ENCODE measurements at regions not wholly inside any gene's neighbourhood (a gene's known extent, or its start where the extent isn't known, plus 50 kb on each side); places are given as distances from the start of the nearest gene placed in this dataset.
"Not testable (repeated sequence)": the region's sequence is repeated elsewhere in the genome, so short reads cannot be mapped to it uniquely, and the experiment has no call there.

DNA sequence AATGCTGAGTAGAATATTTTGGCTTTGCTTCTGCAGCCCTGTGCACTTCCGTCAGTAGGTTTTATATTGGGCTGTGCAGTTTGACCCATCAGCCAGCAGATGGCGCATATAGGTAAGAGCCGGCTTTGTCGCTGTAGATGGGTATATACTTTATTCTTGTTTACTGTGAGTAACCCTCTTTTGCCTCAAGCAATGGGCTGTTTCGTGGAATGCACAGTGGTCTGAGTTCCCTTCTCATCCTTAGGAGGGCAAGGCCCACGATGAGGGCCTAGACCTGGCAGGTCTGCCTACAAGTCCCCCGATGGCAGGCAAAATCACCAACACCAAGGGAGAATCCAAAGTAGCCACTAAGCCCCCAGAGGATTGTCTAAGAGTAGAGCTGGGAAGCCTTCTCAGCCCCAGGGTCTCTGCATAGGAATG, 1002.9 kb upstream of the KCND2 start:
- DNase-seq (ENCODE audit: low read depth), result no peak

DNA sequence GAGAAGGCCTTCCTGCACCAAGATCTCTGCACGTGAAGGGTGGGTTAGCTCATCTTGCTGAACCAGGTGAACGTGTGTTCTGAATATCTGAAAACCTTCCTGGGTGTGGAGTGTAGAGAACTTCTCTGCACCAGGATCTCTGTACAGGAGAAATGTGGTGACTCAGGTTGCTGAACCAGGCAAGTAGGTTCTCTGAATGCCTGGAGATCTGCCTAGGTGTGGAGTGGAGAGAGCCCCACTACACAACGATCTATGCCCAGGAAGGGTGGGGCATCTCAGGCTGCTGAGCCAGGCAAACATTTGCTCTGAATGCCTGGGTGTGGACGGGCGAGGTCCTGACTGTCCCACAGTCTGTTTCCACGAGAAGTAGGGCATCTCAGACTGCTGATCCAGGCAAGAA, 1002.3 kb upstream of the KCND2 start:
- DNase-seq (ENCODE audit: low read depth), result no peak

DNA sequence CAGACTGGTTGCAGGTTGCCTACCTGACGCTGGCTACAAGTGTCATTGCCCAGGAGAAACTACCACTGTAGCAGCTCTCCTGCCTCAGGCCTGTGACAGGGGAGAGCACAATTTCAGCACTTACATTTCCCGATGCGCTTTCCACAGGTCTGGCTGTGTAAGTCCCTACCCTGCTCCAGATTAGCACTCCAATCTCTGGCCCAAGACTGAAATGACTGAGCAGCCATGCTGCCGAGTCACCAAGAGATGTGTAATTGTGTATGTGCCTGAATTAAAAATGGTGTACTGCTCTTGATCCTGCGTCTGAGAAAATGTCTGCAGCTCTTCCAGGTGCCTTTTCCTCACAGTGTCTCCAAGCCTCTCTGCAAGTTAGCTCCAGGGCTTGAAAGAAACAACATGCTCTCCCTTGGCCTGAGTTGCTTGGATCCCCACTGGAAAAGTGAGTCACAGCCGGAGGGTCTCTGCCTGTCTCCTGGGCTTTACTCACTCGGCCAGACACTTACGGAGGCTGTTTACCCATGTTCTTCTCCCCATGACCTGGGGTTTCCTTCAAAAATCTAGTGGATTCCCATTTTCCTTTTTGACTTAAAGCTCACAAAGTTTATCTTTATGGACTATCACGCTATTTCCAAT, 1001.7 kb upstream of the KCND2 start:
- no peak for DNase-seq (ENCODE audit: low read depth)

DNA sequence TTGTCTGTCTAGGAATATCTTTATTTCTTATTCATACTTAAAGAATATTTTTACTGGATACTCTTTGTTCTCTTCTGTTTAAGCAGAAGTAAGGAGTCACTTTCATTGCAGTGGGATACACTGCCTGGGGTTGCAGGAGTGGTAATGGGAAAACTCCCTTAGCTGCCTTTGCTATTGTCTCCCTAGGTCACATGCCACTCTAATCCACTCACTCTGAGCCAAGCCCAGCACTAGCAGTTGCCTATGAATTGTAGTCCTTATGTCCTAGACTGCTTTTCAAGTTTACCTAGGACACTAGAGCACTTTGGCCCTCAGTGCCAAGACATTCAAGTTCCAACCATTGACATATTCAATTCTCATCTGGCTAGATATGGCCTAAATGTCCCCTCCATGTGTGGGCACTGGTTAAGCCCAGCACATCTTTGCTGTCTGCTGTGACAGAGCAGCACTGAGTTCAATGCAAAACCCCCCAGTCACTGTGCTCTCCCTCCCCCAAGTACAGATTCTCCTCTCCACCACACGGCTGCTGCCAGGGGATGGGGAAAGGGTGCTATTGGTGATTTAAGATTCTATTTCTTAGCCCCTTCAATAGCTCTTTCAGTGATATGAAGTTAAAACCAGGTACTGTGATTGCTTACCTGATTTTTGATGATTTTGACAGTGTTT, 991.7 kb upstream of the KCND2 start:
- no peak for DNase-seq (ENCODE audit: low read depth)

DNA sequence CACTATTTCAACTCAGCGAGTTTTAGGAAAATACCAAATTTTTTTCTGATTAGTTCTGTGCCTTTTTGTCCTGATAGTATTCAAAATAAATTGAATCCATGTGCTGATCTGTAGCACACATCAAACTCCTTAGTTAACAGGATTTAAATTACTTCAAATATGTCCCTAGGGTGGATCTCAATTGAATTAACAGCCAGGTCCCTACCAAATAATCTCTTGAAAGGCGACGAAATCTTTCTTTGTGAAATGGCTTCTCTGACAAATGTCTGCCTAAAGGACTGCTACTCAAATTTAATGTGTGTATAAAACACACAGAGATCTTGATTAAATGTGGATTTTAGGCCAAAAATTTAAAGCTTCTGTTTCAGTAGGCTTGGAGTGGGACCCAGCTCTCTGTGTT, 989.6 kb upstream of the KCND2 start:
- no peak for DNase-seq (ENCODE audit: low read depth)

DNA sequence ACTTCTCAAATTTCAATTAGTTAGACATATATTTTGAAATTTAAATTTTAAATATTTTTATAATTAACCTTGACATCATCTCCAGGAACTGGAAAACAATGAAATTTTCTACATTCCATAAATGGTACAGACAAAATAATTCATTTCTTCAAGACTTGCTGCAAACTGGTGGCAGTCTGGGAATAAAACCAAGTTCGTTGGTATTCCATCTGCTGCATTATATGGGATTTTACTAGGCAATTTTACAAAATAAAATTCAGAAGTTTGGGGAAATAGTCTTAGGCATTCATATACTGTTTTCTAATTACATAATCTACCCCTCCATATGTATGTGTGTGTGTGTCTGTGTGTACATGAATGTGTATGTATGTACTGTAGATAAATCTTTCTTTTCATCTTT, 984.6 kb upstream of the KCND2 start:
- no peak for DNase-seq (ENCODE audit: low read depth)

DNA sequence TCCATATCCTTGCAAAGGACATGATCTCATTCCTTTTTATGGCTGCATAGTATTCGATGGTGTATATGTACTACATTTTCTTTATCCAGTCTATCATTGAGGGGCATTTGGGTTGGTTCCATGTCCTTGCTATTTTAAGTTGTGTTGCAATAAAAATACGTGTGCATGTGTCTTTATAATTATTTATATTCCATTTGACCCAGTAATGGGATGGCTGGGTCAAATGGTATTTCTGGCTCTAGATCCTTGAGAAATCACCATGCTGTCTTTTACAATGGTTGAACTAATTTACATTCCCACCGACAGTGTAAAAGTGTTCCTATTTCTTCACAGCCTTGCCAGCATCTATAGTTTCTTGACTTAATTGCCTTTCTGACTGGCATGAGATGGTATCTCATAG, 972.6 kb upstream of the KCND2 start:
- DNase-seq (ENCODE audit: low read depth), result not testable (repeated sequence)

DNA sequence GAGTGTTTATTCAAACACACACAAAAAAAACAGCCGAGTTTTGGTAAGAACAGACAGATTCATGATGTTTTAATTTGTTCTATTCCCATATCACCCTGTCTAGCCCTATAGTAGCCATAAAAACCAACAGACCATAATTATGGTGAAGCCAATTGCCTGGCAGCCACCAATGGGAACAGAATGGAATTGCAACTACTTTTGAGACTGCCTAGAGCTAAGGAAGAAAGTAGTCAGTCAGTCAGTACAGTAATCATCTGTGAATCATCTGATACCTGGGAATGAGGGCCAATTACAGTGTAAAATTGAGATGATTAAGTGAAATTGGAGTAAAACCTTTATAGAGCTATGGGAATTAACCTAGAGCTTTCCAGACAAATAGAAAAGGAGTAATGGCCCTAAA, 952.7 kb upstream of the KCND2 start:
- DNase-seq (ENCODE audit: low read depth), result no peak

DNA sequence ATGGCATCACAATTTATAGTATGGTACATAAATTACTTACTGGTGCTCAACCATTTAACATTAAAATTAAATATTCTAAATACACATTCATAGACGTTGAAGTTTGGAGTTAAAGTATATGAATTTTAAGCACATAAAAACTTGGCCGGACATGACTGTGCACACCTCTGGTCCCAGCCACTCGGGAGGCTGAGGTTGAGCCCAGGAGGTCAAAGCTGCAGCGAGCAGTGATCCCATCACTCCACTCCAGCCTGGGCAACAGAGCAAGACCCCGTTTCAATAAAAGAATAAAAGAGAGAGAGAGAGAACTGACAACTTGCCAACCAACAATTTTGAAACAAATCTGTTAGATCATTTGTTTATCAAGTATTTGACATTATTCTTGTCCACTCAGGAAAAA, 943.3 kb upstream of the KCND2 start:
- no peak for DNase-seq (ENCODE audit: low read depth)

DNA sequence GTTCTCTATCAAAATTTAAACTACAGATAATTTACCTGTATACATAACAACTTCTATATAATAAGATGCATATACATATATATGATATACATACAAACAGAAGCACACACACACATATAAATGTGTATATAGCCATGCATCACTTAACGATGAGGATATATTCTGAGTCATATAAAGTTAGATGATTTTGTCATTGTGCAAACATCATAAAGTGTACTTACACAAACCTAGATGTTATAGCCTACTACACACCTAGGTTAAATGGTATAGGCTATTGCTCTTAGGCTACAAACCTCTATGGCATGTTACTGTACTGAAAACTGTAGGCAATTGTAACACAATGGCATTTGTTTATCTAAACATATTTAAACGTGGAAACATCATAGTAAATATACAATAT, 937.6 kb upstream of the KCND2 start:
- no peak for DNase-seq (ENCODE audit: low read depth)

DNA sequence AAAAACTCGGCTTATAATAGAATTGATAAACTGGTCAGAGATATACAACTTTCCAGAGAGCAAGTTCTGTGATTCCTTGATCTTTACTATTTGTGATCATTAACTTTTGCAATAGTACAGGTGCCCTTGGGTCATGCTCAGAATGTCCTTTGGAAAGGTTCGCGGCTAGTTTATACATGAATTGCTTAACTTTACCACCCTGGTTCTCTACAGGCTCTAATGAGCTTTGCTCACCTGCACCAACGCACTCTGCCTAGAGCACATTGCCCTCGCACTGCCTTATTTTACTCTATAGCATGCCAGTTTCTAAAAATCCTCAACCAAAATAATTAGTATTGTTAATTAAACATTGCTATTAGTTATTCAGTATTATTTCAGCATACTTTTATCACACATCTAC, 931.2 kb upstream of the KCND2 start:
- no peak for DNase-seq (ENCODE audit: low read depth)

DNA sequence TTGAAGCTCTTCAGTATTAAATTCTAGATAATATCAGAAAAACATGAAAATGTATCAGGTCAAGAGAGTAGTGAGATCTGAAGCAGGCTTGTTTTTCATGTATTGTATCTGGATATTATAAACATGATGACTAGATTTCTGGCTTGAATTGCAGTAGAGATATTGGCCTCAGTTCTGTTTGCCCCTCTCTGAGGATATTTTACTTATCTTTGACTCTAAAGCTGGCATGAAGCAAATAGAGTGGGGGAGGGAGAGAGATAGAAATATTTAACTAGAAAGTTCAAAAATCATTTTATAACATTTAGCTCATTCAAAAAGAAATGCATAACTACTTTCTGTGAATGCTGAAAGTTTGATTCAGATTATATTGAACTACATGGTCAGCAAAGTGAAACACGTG, 929.7 kb upstream of the KCND2 start:
- DNase-seq (ENCODE audit: low read depth), result no peak

DNA sequence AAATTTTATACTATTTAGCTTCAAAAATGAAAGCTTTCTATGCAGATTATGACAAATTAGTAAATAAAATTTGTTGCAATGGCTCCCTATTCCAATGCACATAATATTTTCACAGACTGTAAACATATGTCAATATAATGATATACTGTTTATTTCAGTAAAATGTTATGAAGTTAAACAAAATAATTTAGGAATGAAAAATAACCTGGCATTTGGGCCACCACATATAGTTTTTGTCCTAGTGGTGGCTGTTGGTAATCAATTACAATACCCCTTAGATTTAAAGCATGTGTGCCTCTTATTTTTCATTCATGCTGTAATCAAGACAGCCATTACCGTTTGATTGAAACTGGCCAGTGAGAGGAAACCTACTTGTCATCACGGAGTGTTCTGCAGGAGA, 928.5 kb upstream of the KCND2 start:
- DNase-seq (ENCODE audit: low read depth), result no peak

DNA sequence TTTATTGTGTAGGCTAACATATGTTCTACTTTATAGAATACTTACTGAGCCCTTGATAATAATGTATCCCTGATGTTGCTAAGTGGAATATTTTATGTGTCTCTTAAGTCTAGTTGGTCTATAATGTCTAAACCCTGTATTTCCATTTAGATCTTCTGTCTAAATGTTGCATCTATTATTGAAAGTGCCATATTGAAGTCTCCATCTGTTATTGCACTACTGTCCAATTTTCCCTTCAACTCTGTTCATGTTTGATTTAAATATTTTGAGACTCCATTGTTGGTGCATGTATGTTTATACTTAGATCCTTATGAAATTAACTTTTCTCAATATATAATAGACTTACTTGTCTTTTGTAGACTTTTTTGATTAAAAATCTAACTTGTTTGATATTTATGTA, 924.5 kb upstream of the KCND2 start:
- DNase-seq (ENCODE audit: low read depth), result no peak

DNA sequence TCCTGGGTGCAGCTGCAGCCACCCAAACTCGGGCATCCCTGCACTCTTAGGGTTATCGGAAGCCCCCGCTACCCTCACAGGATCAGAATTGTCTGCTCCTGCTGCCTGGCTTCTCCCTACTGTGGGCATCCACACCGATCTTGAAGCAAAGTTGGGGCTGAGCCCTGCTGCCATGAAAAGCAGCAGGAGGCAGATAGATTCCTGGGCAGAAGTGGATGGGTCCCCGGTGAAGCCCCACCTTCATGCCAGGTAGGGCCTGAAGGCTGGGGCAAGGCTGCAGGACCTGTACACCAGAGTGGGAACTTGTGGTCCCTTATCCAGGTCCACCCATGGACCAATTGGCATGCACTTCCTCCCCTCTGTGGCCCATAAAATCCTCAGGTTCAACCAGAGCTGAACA, 922.6 kb upstream of the KCND2 start:
- no peak for DNase-seq (ENCODE audit: low read depth)

DNA sequence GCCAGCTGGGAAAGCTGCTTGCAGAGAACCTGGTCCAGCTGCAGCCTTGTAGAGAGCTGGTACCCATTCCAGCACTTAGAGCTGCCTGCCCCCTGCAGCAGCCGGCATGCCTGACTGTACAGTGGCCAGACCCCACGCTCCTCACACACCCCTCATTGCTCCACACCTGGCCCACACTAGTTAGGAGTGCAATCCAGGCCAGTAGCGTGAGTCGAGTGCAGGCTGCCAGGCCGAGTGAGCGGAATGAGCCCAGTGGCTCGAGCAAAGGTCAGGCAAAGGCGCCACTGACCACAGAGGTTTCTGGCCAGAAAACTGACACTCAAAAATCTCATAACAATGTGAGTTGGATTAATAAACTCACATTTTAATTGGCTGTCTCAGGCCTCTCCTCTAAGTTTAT, 921.7 kb upstream of the KCND2 start:
- no peak for DNase-seq (ENCODE audit: low read depth)

DNA sequence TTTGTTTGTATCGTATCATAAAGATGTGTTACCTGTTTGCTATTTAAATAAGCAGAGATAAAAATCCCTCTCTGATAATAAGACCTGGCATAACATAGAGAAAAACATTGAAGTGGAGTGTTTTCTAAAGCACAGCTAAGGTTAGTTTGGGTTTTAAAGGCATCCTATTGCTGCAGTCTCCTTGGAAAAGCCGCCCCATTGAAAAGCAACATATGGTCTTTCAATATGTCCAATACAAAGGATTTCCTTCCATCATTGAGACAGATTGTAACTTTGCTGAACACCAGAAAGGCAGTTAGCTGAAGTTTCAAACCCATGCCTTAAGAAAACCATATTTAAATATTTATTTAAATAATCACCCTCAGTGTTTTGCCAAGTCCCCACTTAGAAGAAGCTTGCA, 898.5 kb upstream of the KCND2 start:
- DNase-seq (ENCODE audit: low read depth), result no peak

DNA sequence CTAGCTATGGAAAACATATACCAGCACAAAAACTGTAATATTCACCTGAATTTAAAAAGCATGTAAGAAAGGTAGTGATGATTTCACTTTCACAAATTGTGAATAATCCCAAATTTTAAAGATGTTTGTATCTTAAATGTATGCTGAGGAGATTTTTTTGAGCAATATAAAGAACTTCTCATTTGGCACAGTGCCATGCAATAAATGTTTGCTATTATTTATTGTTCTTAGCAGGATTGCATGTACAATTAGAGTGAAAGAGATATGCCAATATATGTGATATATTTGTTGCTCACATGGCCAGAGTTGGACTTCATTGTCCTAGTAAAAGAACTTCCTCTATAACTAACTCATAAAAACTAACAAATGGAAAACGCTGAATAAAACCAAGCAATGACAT, 895.1 kb upstream of the KCND2 start:
- no peak for DNase-seq (ENCODE audit: low read depth)

DNA sequence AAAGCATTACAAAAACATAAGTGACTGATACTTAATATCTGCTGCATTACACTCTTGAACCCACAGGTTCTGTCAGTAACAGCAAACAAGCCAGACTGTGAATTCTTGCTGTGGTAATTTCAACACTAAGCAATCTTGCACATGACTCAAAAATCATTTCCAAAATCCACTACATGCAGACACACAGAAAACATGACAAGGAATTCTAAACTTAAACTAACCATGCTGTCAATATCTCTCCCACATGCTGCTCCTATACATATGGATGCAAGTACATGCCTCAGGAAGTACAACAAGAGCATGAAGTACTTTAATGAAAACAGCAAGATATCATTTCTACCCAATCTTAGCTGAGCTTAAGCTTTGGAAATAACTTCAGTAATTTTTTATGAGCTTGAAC, 890.2 kb upstream of the KCND2 start:
- no peak for DNase-seq (ENCODE audit: low read depth)

DNA sequence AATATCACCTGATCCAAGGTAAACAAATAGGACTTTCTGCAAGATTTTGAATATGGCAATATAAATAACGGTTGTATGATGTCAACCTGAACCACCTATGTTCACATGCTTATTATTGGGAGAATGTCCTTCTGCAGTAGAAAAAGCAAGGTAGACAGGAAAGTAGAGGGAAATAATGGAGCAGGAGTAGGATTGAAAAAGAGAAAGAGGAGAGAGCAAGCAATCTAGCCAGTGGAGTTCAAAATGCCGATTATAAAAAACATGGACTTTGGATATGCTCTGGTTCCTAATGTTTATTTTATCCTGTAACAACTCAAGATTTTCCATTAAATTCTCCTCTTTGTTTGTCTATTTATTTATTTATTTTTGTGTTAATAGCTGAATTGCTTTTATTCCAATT, 878.0 kb upstream of the KCND2 start:
- no peak for DNase-seq (ENCODE audit: low read depth)

DNA sequence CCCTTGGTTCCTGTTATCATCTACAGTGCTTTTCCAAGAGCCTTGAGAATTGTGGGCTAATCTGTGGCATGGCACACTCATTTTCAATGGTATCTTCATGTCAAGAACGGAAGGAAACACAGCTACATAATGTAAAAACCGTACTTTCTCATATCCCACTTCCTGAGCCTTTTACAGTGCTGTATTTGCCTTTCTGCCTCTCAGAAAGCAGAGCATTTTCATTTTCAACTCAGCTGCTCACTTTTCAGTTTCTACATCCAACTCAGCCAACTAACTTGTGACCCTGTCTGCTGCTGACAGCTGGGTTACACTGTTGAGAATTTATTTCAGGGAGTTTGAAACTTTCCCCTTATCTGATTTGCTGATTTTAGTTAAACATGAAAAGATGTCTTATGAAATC, 875.8 kb upstream of the KCND2 start:
- no peak for DNase-seq (ENCODE audit: low read depth)

DNA sequence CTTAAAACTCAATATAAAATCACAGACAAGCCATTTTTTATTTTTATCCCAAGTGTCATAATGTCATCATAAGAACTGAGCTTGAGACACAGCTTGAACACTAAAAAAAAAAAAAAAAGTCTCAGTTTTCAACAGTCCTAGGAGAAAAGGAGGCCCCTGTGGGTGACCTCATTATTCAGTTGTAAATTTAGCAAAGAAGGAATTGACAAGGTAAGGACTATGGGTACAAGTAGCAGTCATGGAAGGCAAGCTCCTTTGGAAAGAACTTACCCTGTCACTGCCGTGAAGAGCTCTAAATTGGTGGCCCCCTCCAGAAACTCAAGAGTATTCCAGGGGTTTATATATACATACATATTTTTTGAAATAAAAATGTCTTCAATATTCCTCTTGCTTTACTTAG, 864.4 kb upstream of the KCND2 start:
- no peak for DNase-seq (ENCODE audit: low read depth)

DNA sequence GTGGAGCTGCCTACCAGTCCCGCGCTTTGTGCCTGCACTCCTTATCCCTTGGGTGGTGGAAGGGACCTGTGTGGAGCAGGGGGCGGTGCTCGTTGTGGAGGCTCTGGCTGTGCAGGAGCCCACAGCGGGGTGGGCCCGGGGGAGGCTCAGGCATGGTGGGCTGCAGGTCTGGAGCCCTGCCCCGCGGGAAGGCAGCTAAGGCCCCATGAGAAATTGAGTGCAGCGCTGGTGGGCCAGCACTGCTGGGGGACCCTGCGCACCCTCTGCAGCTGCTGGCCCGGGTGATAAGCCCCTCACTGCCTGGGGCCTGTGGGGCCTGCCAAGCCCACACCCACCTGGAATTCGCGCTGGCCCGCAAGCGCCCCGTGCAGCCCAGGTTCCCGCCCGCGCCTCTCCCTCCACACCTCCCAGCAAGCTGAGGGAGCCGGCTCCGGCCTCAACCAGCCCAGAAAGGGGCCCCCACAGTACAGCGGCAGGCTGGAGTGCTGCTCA, 859.6 kb upstream of the KCND2 start:
- DNase-seq (ENCODE audit: low read depth), result no peak

DNA sequence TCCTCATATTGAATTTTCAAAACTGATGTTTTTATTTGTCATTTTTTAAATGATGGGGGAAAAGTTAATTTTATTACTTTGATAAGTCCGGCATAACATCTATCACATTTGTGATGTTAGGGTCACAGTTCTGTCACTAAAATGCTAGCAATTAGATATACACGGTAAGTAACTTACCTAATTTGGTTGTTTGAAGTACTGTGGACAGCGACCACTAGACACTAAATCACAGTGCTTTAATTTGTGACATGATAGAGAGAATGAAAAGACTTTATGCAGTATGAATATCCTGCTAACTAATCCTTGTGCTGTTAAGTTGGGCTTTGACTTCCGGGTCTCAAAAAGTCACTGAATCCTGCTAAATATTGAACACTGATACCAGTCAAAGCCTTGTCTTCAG, 857.3 kb upstream of the KCND2 start:
- DNase-seq (ENCODE audit: low read depth), result no peak

Data from activated T-cell treated with anti-CD3 and anti-CD28 coated beads for 24 hours (primary cell).